ENCODE measurements at regions not wholly inside any gene's neighbourhood (a gene's known extent, or its start where the extent isn't known, plus 50 kb on each side); places are given as distances from the start of the nearest gene placed in this dataset.
A peak's percentile ranks its signal among the peaks of the same experiment; 100 is the strongest.

DNA sequence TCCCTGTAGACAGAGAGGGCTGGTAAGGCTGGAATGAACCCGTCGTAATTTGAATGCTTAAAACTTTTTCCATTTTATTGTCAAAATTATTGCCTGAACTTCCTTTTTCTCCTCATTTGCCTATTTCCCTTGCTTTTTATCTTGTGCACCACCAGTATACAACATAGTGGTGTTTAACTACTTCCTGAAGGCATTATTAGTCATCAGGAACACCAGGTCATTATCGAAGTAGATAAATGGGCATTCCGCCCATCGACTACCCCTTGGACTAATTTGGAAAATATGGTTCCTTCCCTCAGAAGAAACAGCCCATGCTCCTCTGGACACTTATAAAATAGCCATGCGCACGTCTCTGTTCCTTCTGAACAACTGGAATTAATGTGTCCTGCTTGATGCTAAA is 232.1 kb downstream of the TM9SF2 start:
- peaks cover 2% of the 10 kb centered on the region for H3K79me1 ChIP-seq (ENCODE audit: insufficient read depth, low read depth, low read length, poor library complexity, severe bottlenecking)
- no peak overlapping the region for H3K23ac ChIP-seq (ENCODE audit: insufficient read length, low read depth, low read length)
- WGBS (ENCODE audit: extremely low coverage, insufficient read length, low lambda C conversion rate): no CpG with 5 or more reads among the region's 7 CpGs
- H3K4me2 ChIP-seq (ENCODE audit: insufficient read depth, insufficient read length, low read length): no peak overlapping the region
- H3K56ac ChIP-seq (ENCODE audit: insufficient read length, low read depth, low read length): no peak overlapping the region
- H2AK5ac ChIP-seq (ENCODE audit: insufficient read length, low read length): no peak overlapping the region
- H4K91ac ChIP-seq (ENCODE audit: insufficient read length, low read depth, low read length): no peak overlapping the region
- Mint-ChIP-seq H3K36me3 (ENCODE audit: insufficient read depth in 1 of 3, low read depth in 3 of 3) (peaks cover 0 to 4% (median 0%) of the 10 kb centered on the region in 3 experiments; a peak in 2 of 7 replicates), H3K9me3 (no peaks in the 10 kb centered on the region), H3K27ac (peak overlapping the region; percentile 88 to 94 (median 92); a peak in 3 of 7 replicates), H3K27me3 (ENCODE audit: low read depth) (no peaks in the 10 kb centered on the region; the same call in 1 of the 2 replicates), H3K4me3 (no peak overlapping the region), H3K4me1 (peaks cover 60 to 67% of the 10 kb centered on the region in 2 experiments)
- no peaks in the 10 kb centered on the region for H3K9me3 ChIP-seq (ENCODE audit: control insufficient read depth, low read depth, low read length)
- no peak overlapping the region for H2BK12ac ChIP-seq (ENCODE audit: insufficient read length, low read depth, low read length)
- TF ChIP-seq, protein P1, sequence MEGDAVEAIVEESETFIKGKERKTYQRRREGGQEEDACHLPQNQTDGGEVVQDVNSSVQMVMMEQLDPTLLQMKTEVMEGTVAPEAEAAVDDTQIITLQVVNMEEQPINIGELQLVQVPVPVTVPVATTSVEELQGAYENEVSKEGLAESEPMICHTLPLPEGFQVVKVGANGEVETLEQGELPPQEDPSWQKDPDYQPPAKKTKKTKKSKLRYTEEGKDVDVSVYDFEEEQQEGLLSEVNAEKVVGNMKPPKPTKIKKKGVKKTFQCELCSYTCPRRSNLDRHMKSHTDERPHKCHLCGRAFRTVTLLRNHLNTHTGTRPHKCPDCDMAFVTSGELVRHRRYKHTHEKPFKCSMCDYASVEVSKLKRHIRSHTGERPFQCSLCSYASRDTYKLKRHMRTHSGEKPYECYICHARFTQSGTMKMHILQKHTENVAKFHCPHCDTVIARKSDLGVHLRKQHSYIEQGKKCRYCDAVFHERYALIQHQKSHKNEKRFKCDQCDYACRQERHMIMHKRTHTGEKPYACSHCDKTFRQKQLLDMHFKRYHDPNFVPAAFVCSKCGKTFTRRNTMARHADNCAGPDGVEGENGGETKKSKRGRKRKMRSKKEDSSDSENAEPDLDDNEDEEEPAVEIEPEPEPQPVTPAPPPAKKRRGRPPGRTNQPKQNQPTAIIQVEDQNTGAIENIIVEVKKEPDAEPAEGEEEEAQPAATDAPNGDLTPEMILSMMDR (conservative IDR thresholded peaks at IDR 0.05): no peak
- H4K5ac ChIP-seq (ENCODE audit: insufficient read length, low read depth, low read length): no peak overlapping the region
- no peak overlapping the region for H3K9ac ChIP-seq (ENCODE audit: extremely low read depth, insufficient read length, low read length)
- no peak overlapping the region for H2BK5ac ChIP-seq (ENCODE audit: insufficient read length, low read length)
- no peaks in the 10 kb centered on the region for H3K27me3 ChIP-seq (ENCODE audit: insufficient read depth, low read length)
- H3K18ac ChIP-seq (ENCODE audit: insufficient read length, low read depth, low read length): no peak overlapping the region
- H4K20me1 ChIP-seq (ENCODE audit: control insufficient read depth, insufficient read depth, insufficient read length): no peaks in the 10 kb centered on the region
- no peak overlapping the region for H3K27ac ChIP-seq (ENCODE audit: insufficient read length, low read depth, low read length)
- no peak overlapping the region for H3K14ac ChIP-seq (ENCODE audit: insufficient read depth, low read length)
- H4K8ac ChIP-seq (replicated peaks; ENCODE audit: insufficient read length, low read depth, low read length): no peak overlapping the region
- no peaks in the 10 kb centered on the region for H3K23me2 ChIP-seq (ENCODE audit: insufficient read length, low read depth, low read length, poor library complexity, severe bottlenecking)
- no peak overlapping the region for H2BK120ac ChIP-seq (ENCODE audit: low read depth, low read length, poor library complexity, severe bottlenecking)
- no peak for DNase-seq
- no peaks in the 10 kb centered on the region for H3K79me2 ChIP-seq (ENCODE audit: insufficient read depth, low read length)
- H2BK15ac ChIP-seq (ENCODE audit: low read depth, low read length): no peak overlapping the region
- H2BK20ac ChIP-seq (ENCODE audit: low read depth, low read length, poor library complexity, severe bottlenecking): no peak overlapping the region
- H2AFZ ChIP-seq (ENCODE audit: low read length): no peak overlapping the region
- peaks cover 8% of the 10 kb centered on the region; the same call in 1 of the 2 replicates for H3K4me1 ChIP-seq (ENCODE audit: insufficient read depth, low read length)
- no peak overlapping the region for H3T11ph ChIP-seq (ENCODE audit: low read length)
- no peak overlapping the region for H3K4ac ChIP-seq (ENCODE audit: low read depth, low read length)

Data from H9 (cell line).